Activated CD4-positive, alpha-beta T cell treated with anti-CD3 and anti-CD28 coated beads, Interleukin-2, Interleukin-6, amounts not matched to agents 100 ng/mL and 50 ng/mL, durations not matched to agents 16 hours and 8 hours (primary cell): ENCODE measurements at regions not wholly inside any gene's neighbourhood (a gene's known extent, or its start where the extent isn't known, plus 50 kb on each side); places are given as distances from the start of the nearest gene placed in this dataset.
"Not testable (repeated sequence)": the region's sequence is repeated elsewhere in the genome, so short reads cannot be mapped to it uniquely, and the experiment has no call there.

Experiments used
- DNase-seq: peaks from one replicate; pipeline ENCODE4 v3.0.0-alpha.2; 2020

- DNase-seq, result no peak
Measured at GRCh38 chr5:60517094-60517694, 182.8 kb downstream of the DEPDC1B start.

GRCh38 chr5:60516688-60517087 is 183.3 kb downstream of the DEPDC1B start:
- DNase-seq, result no peak

- no peak for DNase-seq
Measured at GRCh38 chr5:60514152-60514551, 185.8 kb downstream of the DEPDC1B start.

GRCh38 chr5:60512117-60512516 is 187.8 kb downstream of the DEPDC1B start:
- no peak for DNase-seq

- no peak for DNase-seq
Measured at GRCh38 chr5:60510663-60511062, 189.3 kb downstream of the DEPDC1B start.

- DNase-seq, result no peak
Measured at GRCh38 chr5:60510049-60510448, 189.9 kb downstream of the DEPDC1B start.

- DNase-seq, result no peak
Measured at GRCh38 chr5:60509519-60509918, 190.4 kb downstream of the DEPDC1B start.

GRCh38 chr5:60507687-60508086 is 192.3 kb downstream of the DEPDC1B start:
- no peak for DNase-seq

- no peak for DNase-seq
Measured at GRCh38 chr5:60505373-60506171, 194.4 kb downstream of the DEPDC1B start.

GRCh38 chr5:60504342-60504741 is 195.6 kb downstream of the DEPDC1B start:
- no peak for DNase-seq

GRCh38 chr5:60503771-60504170 is 196.2 kb downstream of the DEPDC1B start:
- peak; percentile 13 for DNase-seq

GRCh38 chr5:60497706-60498500 is 202.1 kb downstream of the DEPDC1B start:
- DNase-seq, result no peak

GRCh38 chr5:60495644-60496520 is 204.1 kb downstream of the DEPDC1B start:
- no peak for DNase-seq

- no peak for DNase-seq
Measured at GRCh38 chr5:60494635-60495034, 205.3 kb downstream of the DEPDC1B start.

GRCh38 chr5:60494144-60494543 is 205.8 kb downstream of the DEPDC1B start:
- no peak for DNase-seq

- DNase-seq, result no peak
Measured at GRCh38 chr5:60493372-60493771, 206.6 kb downstream of the DEPDC1B start.

- DNase-seq, result no peak
Measured at GRCh38 chr5:60492958-60493357, 207.0 kb downstream of the DEPDC1B start.

GRCh38 chr5:60492358-60492757 is 207.6 kb downstream of the DEPDC1B start:
- not testable (repeated sequence) for DNase-seq

- no peak for DNase-seq
Measured at GRCh38 chr5:60490597-60491166, 209.3 kb downstream of the DEPDC1B start.

GRCh38 chr5:60489856-60490255 is 210.1 kb downstream of the DEPDC1B start:
- no peak for DNase-seq

- no peak for DNase-seq
Measured at GRCh38 chr5:60489377-60489776, 210.6 kb downstream of the DEPDC1B start.

- DNase-seq, result no peak
Measured at GRCh38 chr5:60488466-60489130, 211.4 kb downstream of the DEPDC1B start.
